Neural cell (in vitro differentiated cells): ENCODE measurements at regions not wholly inside any gene's neighbourhood (a gene's known extent, or its start where the extent isn't known, plus 50 kb on each side); places are given as distances from the start of the nearest gene placed in this dataset.

Experiments used
- CTCF ChIP-seq: fragments of 450-650 bp; IDR thresholded peaks from 2 replicates; pipeline ENCODE4 v1.5.1; 2014; ENCODE audit warnings: antibody characterized with exemption, mild to moderate bottlenecking, moderate library complexity; ENCODE audit not compliant: poor library complexity, severe bottlenecking
- EP300 ChIP-seq: fragments of 450-650 bp; conservative IDR thresholded peaks from 2 replicates; pipeline ENCODE4 v1.6.1; 2014; ENCODE audit warnings: antibody characterized with exemption, mild to moderate bottlenecking, moderate library complexity; ENCODE audit not compliant: poor library complexity, severe bottlenecking
- EZH2 ChIP-seq: fragments of 200-600, 300-800 bp; shearing (Covaris generic), sonication (generic); IDR thresholded peaks from 2 replicates; pipeline ENCODE4 v1.6.1; 2014; ENCODE audit warnings: antibody characterized with exemption, low read length, borderline replicate concordance, mild to moderate bottlenecking; ENCODE audit not compliant: insufficient read depth, poor library complexity, severe bottlenecking
- POLR2AphosphoS5 ChIP-seq: IDR thresholded peaks from 2 replicates; pipeline ENCODE4 v1.6.1; 2012
- RAD21 ChIP-seq: fragments of 450-650 bp; conservative IDR thresholded peaks from 2 replicates; pipeline ENCODE4 v1.6.1; 2014; ENCODE audit warnings: antibody characterized with exemption, mild to moderate bottlenecking, moderate library complexity
- REST ChIP-seq: IDR thresholded peaks from 2 replicates; pipeline ENCODE4 v1.6.1; 2012; ENCODE audit warnings: borderline replicate concordance
- SMC3 ChIP-seq: fragments of 450-650 bp; conservative IDR thresholded peaks from 2 replicates; pipeline ENCODE4 v1.6.1; 2014; ENCODE audit warnings: antibody characterized with exemption, mild to moderate bottlenecking, moderate library complexity; ENCODE audit not compliant: poor library complexity
- TAF1 ChIP-seq: IDR thresholded peaks from 2 replicates; pipeline ENCODE4 v1.6.1; 2012; ENCODE audit warnings: low read depth

GRCh38 chrX:43345166-43345565 is 310.9 kb upstream of the MAOA start:
- no peak for TF ChIP-seq CTCF
- no peak for TF ChIP-seq POLR2AphosphoS5
- no peak for TF ChIP-seq SMC3
- TF ChIP-seq REST = no peak
- no peak for TF ChIP-seq EP300
- TF ChIP-seq EZH2 = no peak
- TF ChIP-seq TAF1 = no peak
- TF ChIP-seq RAD21 = no peak
